ENCODE measurements at regions not wholly inside any gene's neighbourhood (a gene's known extent, or its start where the extent isn't known, plus 50 kb on each side); places are given as distances from the start of the nearest gene placed in this dataset.

DNA sequence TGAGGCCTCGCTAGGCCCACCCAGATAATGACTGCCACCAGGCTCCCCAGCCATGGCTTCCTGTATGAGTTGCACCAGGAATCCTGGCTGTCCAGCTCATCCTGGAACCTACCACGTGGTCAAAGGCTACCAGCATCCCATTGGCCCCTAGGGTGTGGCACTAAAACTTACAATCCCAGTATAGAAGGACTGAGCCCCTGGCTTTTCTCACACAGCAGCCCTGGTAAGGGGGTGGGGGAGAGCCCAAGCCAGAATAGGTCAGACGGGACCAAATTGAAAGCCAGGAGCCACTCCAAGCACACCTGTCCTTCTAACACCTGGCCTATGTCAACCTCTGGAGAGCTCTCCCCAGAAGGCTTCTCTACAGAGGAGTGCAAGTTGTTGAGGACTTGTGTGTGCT is 269.3 kb upstream of the AGTR2 start:
- TF ChIP-seq POLR2A (IDR thresholded peaks at IDR 0.05) (no peak), EP300 (IDR thresholded peaks at IDR 0.05) (no peak), CTCF (IDR thresholded peaks at IDR 0.05) (no peak), POLR2AphosphoS5 (IDR thresholded peaks at IDR 0.05) (no peak)

Data from stomach (tissue), 4 donors.